ENCODE measurements at regions not wholly inside any gene's neighbourhood (a gene's known extent, or its start where the extent isn't known, plus 50 kb on each side); places are given as distances from the start of the nearest gene placed in this dataset.

- TF ChIP-seq ZNF565 (CRISPR knock-in tag; conservative IDR thresholded peaks at IDR 0.05; ENCODE audit: low read depth) (no peak), BACH2 (CRISPR knock-in tag; IDR thresholded peaks at IDR 0.05; ENCODE audit: borderline replicate concordance) (no peak), ISL1 (CRISPR knock-in tag; IDR thresholded peaks at IDR 0.05) (no peak), CSDC2 (CRISPR knock-in tag; IDR thresholded peaks at IDR 0.05) (no peak), POU6F1 (CRISPR knock-in tag; IDR thresholded peaks at IDR 0.05; ENCODE audit: borderline replicate concordance, low read depth) (no peak), CSRNP3 (CRISPR knock-in tag; IDR thresholded peaks at IDR 0.05) (no peak)
Measured at GRCh38 chrX:15973946-15974345, 119.3 kb upstream of the AP1S2 start.
